Mesothelial cell of epicardium (in vitro differentiated cells): ENCODE measurements at regions not wholly inside any gene's neighbourhood (a gene's known extent, or its start where the extent isn't known, plus 50 kb on each side); places are given as distances from the start of the nearest gene placed in this dataset.

Experiments
- DNase-seq, 2 experiments: peaks; one replicate each; pipeline ENCODE4 v3.0.0; 2021; ENCODE audit warnings: low spot score in 2 of 2; ENCODE audit not compliant: unreplicated experiment in 2 of 2
- H3K27ac Mint-ChIP-seq: 2 replicates; pipeline ENCODE4 v1.8.0; 2021; ENCODE audit warnings: mixed read lengths
- H3K27me3 Mint-ChIP-seq: 2 replicates; pipeline ENCODE4 v1.8.0; 2021; ENCODE audit warnings: low read depth, mixed read lengths
- H3K36me3 Mint-ChIP-seq: 2 replicates; pipeline ENCODE4 v1.8.0; 2021; ENCODE audit warnings: mixed read lengths
- H3K4me1 Mint-ChIP-seq: 2 replicates; pipeline ENCODE4 v1.8.0; 2021; ENCODE audit warnings: mixed read lengths
- H3K4me3 Mint-ChIP-seq: 2 replicates; pipeline ENCODE4 v1.8.0; 2021; ENCODE audit warnings: mild to moderate bottlenecking, moderate library complexity, mixed read lengths
- H3K9me3 Mint-ChIP-seq: 2 replicates; pipeline ENCODE4 v1.8.0; 2021; ENCODE audit warnings: mixed read lengths
- TF ChIP-seq, protein P1 (sequence below): fragments of 200-600 bp; sonication (generic); IDR thresholded peaks from one replicate; pipeline ENCODE4 v1.5.0; 2021; ENCODE audit warnings: antibody characterized with exemption; ENCODE audit not compliant: unreplicated experiment

DNA sequence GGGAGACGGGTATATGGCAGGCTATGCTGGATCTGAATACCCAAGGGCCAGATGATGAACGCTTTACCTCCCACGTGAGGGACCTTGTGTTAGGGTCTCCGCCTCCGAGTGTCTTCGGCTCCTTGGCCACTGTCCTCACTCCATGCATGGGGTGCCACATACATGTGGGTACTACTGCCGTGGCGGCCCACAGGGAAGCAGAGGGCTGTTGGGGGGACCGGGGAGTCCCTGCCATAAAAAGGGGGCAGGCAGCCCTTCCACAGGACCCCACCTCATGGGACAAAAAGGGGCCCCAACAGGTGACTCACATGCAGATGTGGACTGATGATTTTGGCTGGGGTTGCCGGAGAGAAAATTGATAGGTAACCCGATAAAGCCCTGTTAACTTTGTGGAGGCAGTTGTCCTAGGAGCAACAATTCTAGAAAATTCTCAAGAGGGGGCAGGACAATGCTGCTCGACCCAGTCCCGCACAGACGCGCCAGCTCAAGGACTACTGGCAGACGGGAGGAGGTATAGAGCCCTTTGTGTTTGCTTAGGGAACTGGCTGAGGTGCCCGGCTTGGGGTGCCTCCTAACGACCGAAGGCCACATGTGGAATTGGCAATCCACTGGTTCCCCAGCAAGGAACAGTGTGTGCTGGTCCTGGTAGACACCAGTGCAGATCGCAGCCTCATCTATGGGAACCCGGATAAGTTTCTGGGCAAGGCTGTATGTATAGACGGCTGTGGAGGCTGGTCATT is 695.7 kb upstream of the AGA start:
- Mint-ChIP-seq H3K36me3 (no peaks in the 10 kb centered on the region), H3K27me3 (no peaks in the 10 kb centered on the region), H3K9me3 (peaks cover 6% of the 10 kb centered on the region), H3K4me3 (no peak overlapping the region), H3K27ac (no peak overlapping the region), H3K4me1 (no peaks in the 10 kb centered on the region)
- TF ChIP-seq, protein P1, sequence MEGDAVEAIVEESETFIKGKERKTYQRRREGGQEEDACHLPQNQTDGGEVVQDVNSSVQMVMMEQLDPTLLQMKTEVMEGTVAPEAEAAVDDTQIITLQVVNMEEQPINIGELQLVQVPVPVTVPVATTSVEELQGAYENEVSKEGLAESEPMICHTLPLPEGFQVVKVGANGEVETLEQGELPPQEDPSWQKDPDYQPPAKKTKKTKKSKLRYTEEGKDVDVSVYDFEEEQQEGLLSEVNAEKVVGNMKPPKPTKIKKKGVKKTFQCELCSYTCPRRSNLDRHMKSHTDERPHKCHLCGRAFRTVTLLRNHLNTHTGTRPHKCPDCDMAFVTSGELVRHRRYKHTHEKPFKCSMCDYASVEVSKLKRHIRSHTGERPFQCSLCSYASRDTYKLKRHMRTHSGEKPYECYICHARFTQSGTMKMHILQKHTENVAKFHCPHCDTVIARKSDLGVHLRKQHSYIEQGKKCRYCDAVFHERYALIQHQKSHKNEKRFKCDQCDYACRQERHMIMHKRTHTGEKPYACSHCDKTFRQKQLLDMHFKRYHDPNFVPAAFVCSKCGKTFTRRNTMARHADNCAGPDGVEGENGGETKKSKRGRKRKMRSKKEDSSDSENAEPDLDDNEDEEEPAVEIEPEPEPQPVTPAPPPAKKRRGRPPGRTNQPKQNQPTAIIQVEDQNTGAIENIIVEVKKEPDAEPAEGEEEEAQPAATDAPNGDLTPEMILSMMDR = no peak
- DNase-seq = no peak

DNA sequence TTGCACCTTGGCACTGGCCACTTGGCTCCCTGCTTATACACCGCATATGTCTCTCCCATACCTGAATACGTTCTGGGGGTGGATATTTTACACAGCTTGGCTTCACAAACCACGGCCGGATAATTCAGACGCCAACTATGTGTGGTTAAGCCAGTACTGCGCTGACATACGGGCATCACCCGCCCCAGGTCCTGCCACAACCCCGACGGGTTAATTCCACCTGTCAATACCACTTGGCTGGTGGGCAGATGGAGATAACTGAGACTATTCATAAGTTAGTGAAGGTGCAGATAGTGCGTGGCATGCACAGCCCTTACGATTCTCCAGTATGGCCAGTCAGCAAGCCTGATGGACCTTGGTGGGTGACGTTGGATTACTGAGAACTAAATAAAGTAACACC is 696.3 kb upstream of the AGA start:
- H3K27ac Mint-ChIP-seq = no peak overlapping the region
- no peaks in the 10 kb centered on the region for H3K4me1 Mint-ChIP-seq
- no peaks in the 10 kb centered on the region for H3K27me3 Mint-ChIP-seq
- no peak overlapping the region for H3K4me3 Mint-ChIP-seq
- TF ChIP-seq, protein P1 = no peak
- no peaks in the 10 kb centered on the region for H3K36me3 Mint-ChIP-seq
- DNase-seq = no peak
- H3K9me3 Mint-ChIP-seq = peaks cover 9% of the 10 kb centered on the region

DNA sequence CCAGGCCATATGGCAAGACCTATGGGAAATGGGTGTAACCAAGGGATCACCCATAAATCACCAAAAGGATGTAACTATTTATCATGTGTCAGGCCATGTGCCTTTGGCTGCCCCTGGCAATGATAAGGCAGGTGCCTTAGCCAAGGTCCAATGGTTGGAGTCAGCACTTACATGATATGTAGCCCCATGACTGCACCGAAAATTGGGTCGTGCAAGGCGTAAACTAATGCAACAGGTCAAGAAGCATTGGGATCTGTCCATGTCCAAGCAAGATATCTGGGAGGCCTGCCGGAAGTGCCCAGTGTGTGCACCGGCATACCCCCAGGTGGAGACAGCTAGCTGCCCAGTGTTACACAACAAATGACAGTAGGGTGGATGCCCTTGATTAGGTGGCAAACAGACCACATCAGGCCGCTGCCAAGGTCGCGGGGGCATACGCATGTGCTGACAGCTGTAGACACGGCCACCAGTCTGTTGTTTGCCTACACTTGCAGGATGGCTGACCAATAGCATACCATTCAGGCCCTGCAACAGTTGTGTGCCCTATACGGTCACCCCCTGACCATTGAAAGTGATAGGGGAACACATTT is 698.2 kb upstream of the AGA start:
- H3K9me3 Mint-ChIP-seq = peaks cover 13% of the 10 kb centered on the region
- no peaks in the 10 kb centered on the region for H3K36me3 Mint-ChIP-seq
- no peaks in the 10 kb centered on the region for H3K27me3 Mint-ChIP-seq
- no peak overlapping the region for H3K27ac Mint-ChIP-seq
- TF ChIP-seq, protein P1 = no peak
- no peak for DNase-seq
- H3K4me1 Mint-ChIP-seq = no peaks in the 10 kb centered on the region
- H3K4me3 Mint-ChIP-seq = no peak overlapping the region

DNA sequence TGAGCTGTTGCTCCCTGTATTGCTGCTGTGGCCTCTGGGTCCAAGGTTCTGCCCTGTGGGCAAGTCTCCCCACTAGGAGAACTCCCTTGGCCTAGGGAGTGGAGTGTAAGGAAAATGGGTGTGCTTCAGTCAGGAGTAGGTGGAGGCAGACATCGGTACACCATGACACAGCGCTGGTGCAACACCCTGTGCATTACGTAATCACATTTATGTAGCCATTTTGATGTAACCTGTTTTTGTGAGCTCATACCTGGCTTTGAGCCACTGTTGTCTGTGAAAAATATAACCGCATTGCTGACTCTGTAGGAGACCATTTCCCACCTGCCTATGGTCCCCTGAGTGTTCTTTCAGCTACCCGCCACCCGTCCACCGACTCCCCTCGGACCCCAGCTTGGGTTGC is 700.5 kb upstream of the AGA start:
- Mint-ChIP-seq H3K36me3 (no peaks in the 10 kb centered on the region), H3K9me3 (peaks cover 21% of the 10 kb centered on the region), H3K4me1 (no peaks in the 10 kb centered on the region), H3K27me3 (no peaks in the 10 kb centered on the region), H3K27ac (no peak overlapping the region), H3K4me3 (no peak overlapping the region)
- DNase-seq = no peak
- TF ChIP-seq, protein P1 = no peak

DNA sequence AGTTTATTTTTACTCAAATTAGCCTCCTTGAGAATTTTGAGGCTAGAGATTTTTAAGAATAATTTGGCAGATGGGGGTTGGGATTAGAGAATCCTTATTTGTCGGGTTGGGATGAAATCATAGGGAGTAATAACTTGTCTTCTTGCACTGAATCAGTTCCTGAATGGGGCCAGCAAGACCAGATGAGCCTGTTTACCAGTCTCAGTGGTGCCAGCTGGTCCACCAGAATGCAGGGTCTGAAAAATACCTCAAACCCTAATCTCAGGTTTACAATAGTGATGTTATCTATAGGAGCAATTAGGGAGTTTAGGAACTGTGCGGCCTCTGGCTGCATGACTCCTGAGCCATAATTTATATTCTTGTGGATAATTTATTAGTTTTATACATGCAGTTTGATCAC is 705.9 kb upstream of the AGA start:
- peaks cover 21% of the 10 kb centered on the region for H3K9me3 Mint-ChIP-seq
- no peaks in the 10 kb centered on the region for H3K36me3 Mint-ChIP-seq
- TF ChIP-seq, protein P1 = no peak
- no peak overlapping the region for H3K4me3 Mint-ChIP-seq
- H3K4me1 Mint-ChIP-seq = no peaks in the 10 kb centered on the region
- no peak overlapping the region for H3K27ac Mint-ChIP-seq
- H3K27me3 Mint-ChIP-seq = no peaks in the 10 kb centered on the region
- DNase-seq = no peak
